ENCODE measurements at regions not wholly inside any gene's neighbourhood (a gene's known extent, or its start where the extent isn't known, plus 50 kb on each side); places are given as distances from the start of the nearest gene placed in this dataset.

GRCh38 chr3:139203752-139204151 is 140.1 kb upstream of the MRPS22 start:
- TF ChIP-seq, protein P1, sequence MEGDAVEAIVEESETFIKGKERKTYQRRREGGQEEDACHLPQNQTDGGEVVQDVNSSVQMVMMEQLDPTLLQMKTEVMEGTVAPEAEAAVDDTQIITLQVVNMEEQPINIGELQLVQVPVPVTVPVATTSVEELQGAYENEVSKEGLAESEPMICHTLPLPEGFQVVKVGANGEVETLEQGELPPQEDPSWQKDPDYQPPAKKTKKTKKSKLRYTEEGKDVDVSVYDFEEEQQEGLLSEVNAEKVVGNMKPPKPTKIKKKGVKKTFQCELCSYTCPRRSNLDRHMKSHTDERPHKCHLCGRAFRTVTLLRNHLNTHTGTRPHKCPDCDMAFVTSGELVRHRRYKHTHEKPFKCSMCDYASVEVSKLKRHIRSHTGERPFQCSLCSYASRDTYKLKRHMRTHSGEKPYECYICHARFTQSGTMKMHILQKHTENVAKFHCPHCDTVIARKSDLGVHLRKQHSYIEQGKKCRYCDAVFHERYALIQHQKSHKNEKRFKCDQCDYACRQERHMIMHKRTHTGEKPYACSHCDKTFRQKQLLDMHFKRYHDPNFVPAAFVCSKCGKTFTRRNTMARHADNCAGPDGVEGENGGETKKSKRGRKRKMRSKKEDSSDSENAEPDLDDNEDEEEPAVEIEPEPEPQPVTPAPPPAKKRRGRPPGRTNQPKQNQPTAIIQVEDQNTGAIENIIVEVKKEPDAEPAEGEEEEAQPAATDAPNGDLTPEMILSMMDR (IDR thresholded peaks at IDR 0.05): no peak
- no peak for TF ChIP-seq POLR2A (IDR thresholded peaks at IDR 0.05)

All from esophagus squamous epithelium (tissue), 4 donors.